ENCODE measurements at regions not wholly inside any gene's neighbourhood (a gene's known extent, or its start where the extent isn't known, plus 50 kb on each side); places are given as distances from the start of the nearest gene placed in this dataset.

DNA sequence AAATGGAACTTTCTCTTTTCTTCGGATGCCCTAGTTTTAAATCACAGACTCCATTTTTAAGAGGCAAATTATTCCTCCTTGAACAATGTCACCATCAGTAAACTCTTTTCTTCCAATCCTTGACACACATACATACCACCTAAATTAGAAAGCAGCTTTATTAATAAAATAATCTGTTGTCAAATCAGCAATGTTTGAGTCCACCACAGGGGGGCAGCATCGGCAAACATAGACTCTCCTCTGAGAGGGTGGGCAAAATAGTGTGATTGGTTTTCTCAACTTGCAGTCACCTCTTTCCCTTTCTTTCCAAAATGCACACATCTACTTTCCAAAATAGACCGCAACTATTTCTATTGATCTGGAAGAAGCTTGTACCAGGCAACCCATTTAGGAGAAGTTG is 438.4 kb upstream of the OR4E1 start:
- DNase-seq (ENCODE audit: low read depth, low spot score), result no peak
- TF ChIP-seq CTCF (IDR thresholded peaks at IDR 0.05) (peak; percentile 60), SIN3A (IDR thresholded peaks at IDR 0.05; ENCODE audit: borderline replicate concordance, insufficient read depth, low read depth, low read length) (no peak), REST (IDR thresholded peaks at IDR 0.05; ENCODE audit: insufficient read depth in 1 of 2, low read depth in 2 of 2, low read length in 1 of 2) (no peak), POLR2AphosphoS5 (IDR thresholded peaks at IDR 0.05; ENCODE audit: low read depth, low read length) (no peak), TCF7L2 (IDR thresholded peaks at IDR 0.05; ENCODE audit: low read depth, low read length) (no peak)
- intact Hi-C loops (cut with micrococcal nuclease; ENCODE audit: unreplicated experiment), result no loop called here

GRCh38 chr14:22107753-22108152 is 434.1 kb upstream of the OR4E1 start:
- ChIA-PET CTCF (no interaction called here), POLR2A (no interaction called here)
- H3K27me3 ChIP-seq (ENCODE audit: control insufficient read depth, insufficient read depth, low read length), result no peaks in the 10 kb centered on the region
- no peaks in the 10 kb centered on the region for H3K9me3 ChIP-seq (ENCODE audit: control insufficient read depth, insufficient read depth, low read depth, low read length)
- H3K36me3 ChIP-seq (ENCODE audit: control insufficient read depth, insufficient read depth, low read length), result no peaks in the 10 kb centered on the region
- no peak overlapping the region for H3K27ac ChIP-seq (ENCODE audit: low read length)
- BruUV-seq (replicated peaks), result no TSS peak
- intact Hi-C loops (cut with micrococcal nuclease; ENCODE audit: unreplicated experiment) (loop anchor here (10.0 kb wide), 1 partner anchor 113 kb away; no protein-coding TSS in a partner anchor), in situ Hi-C loops (cut with HindIII; ENCODE audit: low pct_unique_long_range_greater_than_20kb, low sequenced_read_pairs) (no loop called here)
- H3K4me1 ChIP-seq (ENCODE audit: control insufficient read depth, insufficient read depth, low read length), result no peaks in the 10 kb centered on the region
- ATAC-seq (no peak), DNase-seq (ENCODE audit: low read depth, low spot score) (no peak)
- TF ChIP-seq SIN3A (IDR thresholded peaks at IDR 0.05; ENCODE audit: borderline replicate concordance, insufficient read depth, low read depth, low read length) (no peak), TCF7L2 (IDR thresholded peaks at IDR 0.05; ENCODE audit: low read depth, low read length) (no peak), REST (IDR thresholded peaks at IDR 0.05; ENCODE audit: insufficient read depth in 1 of 2, low read depth in 2 of 2, low read length in 1 of 2) (no peak), CTCF (IDR thresholded peaks at IDR 0.05) (no peak), POLR2AphosphoS5 (IDR thresholded peaks at IDR 0.05; ENCODE audit: low read depth, low read length) (no peak)
- no peak overlapping the region for H3K4me3 ChIP-seq (ENCODE audit: low read depth in 2 of 2, low read length in 2 of 2)

More for the DNA sequence above, 438.4 kb upstream of the OR4E1 start:
- Histone ChIP-seq H3K27me3 (ENCODE audit: control insufficient read depth, insufficient read depth, low read length) (no peaks in the 10 kb centered on the region; the same call in 1 of the 2 replicates), H3K4me1 (ENCODE audit: control insufficient read depth, insufficient read depth, low read length) (no peaks in the 10 kb centered on the region), H3K36me3 (ENCODE audit: control insufficient read depth, insufficient read depth, low read length) (no peaks in the 10 kb centered on the region), H3K4me3 (ENCODE audit: low read depth in 2 of 2, low read length in 2 of 2) (no peak overlapping the region), H3K27ac (ENCODE audit: low read length) (no peak overlapping the region), H3K9me3 (ENCODE audit: control insufficient read depth, insufficient read depth, low read depth, low read length) (no peaks in the 10 kb centered on the region)
- no TSS peak for BruUV-seq (replicated peaks)
- ChIA-PET POLR2A (no interaction called here), CTCF (interaction anchor here (1.0 kb wide), 1 partner anchor 43 kb away, joined by 3 read pairs; no protein-coding TSS in a partner anchor)
- ATAC-seq, result no peak
- in situ Hi-C loops (cut with HindIII; ENCODE audit: low pct_unique_long_range_greater_than_20kb, low sequenced_read_pairs), result no loop called here
